GM19467 (cell line): ENCODE measurements at regions not wholly inside any gene's neighbourhood (a gene's known extent, or its start where the extent isn't known, plus 50 kb on each side); places are given as distances from the start of the nearest gene placed in this dataset.

Source experiments
- ATAC-seq: cut with Tn5 transposase; IDR thresholded peaks from one replicate; pipeline ENCODE4 v1.9.1; 2021; ENCODE audit warnings: mild to moderate bottlenecking, moderate library complexity; ENCODE audit not compliant: unreplicated experiment

- no peak for ATAC-seq
Measured at GRCh38 chr14:100673085-100673806, 53.4 kb upstream of the DLK1 start.

GRCh38 chr14:100673807-100674154 lies 52.9 kb upstream of the DLK1 start:
- no peak for ATAC-seq

- ATAC-seq: no peak
Measured at GRCh38 chr14:100674428-100674827, 52.3 kb upstream of the DLK1 start.

- ATAC-seq: no peak
Measured at GRCh38 chr14:100674897-100675619, 51.6 kb upstream of the DLK1 start.

DNA sequence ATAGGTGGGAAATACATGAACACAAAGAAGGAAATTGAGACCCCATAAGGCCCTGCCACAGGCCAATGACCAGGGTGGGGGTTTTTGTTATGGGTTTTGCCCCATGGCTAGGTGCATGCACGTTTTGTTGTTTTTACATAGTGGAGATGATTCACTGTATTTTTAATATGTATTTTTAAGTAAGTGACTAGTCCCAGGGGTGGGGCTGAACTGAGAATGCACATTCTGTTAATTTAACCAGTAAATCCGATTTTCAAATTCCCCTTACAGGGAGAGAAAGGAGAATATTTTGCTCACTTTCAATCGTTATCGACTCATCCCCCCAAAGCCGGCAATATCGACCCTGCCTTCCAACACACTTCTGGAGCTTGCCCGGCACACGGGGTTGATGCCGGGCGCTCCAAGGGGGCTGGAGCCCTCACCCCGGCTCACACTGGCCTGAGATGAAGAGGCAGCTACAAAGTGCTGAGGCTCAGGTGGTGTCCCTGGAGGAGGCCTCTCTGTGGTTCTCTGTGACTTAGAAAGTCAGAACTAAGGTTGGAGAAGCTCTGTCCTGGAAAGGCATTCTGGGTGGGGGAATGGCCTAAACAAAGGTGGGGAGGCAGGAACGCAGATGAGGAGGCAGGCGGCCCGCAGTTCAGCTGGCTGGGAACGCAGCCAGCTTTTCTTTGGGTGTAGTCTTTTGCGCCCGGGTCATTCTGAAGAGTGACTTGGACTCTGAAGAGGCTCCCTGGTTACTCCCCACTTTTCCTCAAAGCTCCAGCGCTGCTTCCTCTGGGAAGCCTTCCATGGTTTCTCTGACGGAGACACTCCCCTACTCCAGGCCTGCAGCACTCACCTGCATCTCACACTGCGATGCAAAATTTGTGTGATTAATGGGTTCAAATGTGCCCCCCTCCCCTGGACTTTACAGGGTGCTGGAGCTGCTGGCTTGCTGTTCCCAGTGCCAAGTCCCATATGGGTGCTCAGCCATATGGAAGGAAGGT lies 50.7 kb upstream of the DLK1 start:
- no peak for ATAC-seq
